Hepatic stellate cell (primary cell): ENCODE measurements at regions not wholly inside any gene's neighbourhood (a gene's known extent, or its start where the extent isn't known, plus 50 kb on each side); places are given as distances from the start of the nearest gene placed in this dataset.

Experiments
- DNase-seq: peaks from one replicate; pipeline ENCODE4 v3.0.0; 2011; ENCODE audit warnings: low spot score

GRCh38 chr9:118418887-118419565 lies 714.8 kb downstream of the TLR4 start:
- DNase-seq, result no peak

GRCh38 chr9:118419676-118420075 lies 715.5 kb downstream of the TLR4 start:
- DNase-seq, result no peak

- no peak for DNase-seq
These were observed 718.3 kb downstream of the TLR4 start for GRCh38 chr9:118422508-118422907.

- no peak for DNase-seq
These were observed 718.8 kb downstream of the TLR4 start for GRCh38 chr9:118423021-118423420.

DNA sequence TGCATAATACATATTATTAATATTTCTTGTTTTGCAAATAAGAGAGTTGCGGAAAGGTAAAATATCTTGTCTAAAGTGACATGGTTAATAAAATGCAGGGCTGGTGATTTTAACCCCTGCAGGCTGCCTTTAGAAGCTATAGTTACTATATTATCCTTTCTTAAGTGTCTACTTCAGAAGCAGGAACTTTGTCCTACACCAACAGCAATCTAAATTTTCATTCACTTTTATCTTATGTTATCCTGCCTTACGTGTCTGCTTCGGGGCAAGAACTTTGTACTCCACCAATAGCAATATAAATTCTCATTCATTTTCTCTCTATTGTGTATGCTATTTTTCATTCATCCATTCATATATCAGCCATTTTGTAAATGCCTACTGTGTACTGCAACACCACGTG lies 719.5 kb downstream of the TLR4 start:
- no peak for DNase-seq

DNA sequence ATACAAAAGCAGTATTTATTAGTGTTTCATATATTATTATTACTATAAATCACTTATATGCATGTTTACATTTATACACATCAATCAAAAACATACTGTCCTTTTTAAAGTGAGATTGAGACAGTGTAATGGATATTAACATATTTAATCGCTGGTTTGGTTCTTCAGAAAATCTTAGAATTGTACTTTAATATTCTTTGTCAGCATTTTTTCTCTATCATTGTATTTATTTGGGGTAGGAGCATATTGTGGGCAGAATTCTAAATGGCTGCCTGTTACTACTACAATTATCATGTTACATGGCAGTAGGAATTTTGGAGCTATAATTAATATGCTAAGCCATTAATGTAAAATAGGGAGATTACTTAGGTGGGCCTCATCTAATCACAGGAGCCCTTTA lies 722.6 kb downstream of the TLR4 start:
- no peak for DNase-seq

GRCh38 chr9:118438810-118439209 lies 734.6 kb downstream of the TLR4 start:
- no peak for DNase-seq

DNA sequence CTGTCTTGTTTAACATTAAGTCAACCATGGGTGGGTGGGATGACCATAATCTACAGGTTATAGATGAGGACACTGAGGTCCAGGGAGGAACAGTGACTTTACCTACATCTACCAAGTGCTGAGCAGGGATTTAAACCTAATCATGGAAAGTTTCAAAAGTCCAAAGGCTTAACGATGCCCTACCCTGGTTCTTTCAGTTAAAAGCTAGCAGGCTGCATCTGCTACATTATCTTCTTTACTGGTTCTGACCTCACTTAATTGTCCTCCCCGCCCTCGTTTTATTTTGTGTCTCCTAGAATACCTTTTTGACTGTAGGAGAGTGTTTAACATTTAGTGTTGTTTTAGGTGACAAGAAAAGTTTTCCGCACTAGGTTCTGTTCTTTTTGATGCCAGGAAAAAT lies 735.2 kb downstream of the TLR4 start:
- no peak for DNase-seq

GRCh38 chr9:118444403-118444802 lies 740.2 kb downstream of the TLR4 start:
- no peak for DNase-seq

GRCh38 chr9:118446943-118447639 lies 742.9 kb downstream of the TLR4 start:
- no peak for DNase-seq

- DNase-seq, result no peak
These were observed 745.4 kb downstream of the TLR4 start for GRCh38 chr9:118449554-118449953.

GRCh38 chr9:118455259-118455658 lies 751.1 kb downstream of the TLR4 start:
- no peak for DNase-seq

- DNase-seq, result no peak
These were observed 751.6 kb downstream of the TLR4 start for GRCh38 chr9:118455788-118456187.

DNA sequence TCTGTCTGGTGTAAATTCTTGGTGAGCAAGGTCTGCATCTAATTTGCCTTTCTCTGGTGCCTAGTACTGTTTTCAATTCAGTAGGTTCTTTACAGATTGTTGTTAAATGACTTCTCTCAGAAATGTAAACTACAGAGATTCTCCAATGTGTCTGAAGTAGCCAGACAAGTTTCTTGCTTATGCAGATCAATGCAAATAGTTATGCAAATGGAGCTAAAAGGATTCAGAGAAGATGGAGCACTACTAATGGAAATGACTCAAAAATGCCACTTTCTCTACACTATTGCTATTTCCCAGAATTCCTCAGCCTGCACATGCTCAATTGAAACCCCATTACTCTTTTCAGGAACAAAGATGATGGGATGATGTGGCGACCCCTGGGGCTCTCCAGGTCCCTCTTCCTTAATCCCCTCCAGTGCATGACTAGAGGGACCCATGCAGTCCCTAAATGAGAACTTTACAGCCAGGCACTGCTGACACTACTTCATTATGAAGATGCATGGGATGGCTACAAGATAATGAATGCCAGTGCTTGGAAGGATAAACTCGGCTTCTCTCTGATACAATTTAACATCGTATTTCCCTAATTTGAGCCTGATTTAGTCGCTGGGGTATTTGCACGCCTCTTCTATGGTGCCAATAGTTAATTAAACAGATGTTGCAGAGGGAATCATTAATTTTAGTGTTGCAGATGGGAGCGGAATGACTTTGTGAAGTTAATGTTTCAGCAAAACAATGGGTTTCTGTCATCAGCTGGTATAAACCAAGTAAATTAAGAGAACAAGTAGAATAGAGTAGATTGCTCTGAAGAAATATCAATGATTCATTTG lies 753.2 kb downstream of the TLR4 start:
- no peak for DNase-seq

DNA sequence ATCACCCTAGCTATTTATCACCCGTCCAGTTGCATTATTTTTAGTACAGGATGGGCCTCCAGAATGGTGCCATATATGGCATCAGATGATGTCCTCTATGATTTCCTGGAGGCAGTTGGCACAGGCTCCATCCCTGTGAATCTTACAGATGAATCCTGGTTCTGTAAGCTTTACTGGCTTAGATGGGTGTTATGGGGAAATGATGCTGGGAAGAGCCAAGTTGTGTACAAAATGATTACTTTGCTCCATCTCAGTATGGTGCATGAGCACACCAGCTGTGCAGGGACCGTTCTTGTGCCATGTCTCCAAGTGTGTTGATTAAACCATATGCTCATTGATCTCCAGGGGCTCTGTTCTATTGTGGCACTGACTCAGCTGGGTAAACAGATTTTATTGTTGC lies 755.7 kb downstream of the TLR4 start:
- no peak for DNase-seq

- DNase-seq, result no peak
These were observed 759.2 kb downstream of the TLR4 start for GRCh38 chr9:118463419-118463818.

GRCh38 chr9:118473521-118473920 lies 769.3 kb downstream of the TLR4 start:
- no peak for DNase-seq

DNA sequence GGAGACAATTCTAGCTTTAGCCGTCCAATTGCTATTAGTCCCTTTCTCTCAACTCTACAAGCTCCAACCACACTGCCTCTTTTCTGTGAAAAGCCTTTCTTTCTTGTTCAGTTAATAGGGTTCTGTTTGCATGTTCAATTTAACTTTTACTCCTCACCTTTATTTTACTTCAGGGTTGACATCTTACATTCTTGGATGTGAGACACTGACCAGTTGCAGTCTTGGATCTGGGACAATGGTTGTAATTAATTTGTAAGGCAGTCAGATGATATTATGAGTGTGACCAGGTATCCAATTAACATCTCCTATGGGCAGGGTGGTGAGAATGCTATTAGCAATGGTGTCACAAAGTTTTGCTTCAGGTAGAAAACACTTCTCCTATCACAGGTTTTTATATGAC lies 774.5 kb downstream of the TLR4 start:
- no peak for DNase-seq

GRCh38 chr9:118482306-118482705 lies 778.1 kb downstream of the TLR4 start:
- DNase-seq, result no peak

DNA sequence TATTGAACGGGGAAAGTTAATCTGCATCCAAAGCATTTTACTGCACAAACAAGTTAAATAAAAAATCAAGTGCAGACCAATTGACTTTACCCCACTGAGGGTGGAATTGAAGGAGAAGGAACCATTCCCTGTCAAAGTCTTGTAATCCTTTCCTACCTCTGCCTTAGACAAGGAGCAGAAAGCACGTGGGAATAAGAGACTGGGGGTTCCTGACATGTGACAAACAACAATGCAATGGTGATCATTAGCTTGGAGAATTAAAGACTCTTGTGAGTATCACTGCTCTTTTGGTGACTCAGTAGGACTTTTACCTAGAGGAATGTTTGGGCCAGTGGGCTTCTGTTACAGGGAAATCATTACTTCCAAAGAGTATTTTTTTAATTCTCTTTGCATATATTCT lies 779.5 kb downstream of the TLR4 start:
- DNase-seq, result no peak

DNA sequence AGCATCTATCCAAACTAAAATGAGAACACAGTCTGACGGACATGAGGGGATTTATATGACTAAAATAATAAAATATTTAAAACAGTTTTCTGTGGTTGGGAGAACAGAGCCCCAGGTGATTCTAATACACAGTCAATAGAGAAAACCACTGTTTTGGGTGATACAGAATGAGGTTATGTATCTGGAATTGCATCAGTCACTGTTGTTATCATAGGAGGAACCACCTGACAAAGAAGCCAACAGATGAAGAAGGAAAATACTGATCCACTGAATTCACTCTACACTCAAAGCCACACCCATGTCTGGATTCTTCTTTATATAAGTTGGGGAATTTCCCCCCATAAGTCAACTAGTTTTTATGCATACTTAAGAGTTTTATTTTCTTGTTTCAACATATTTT lies 799.0 kb downstream of the TLR4 start:
- DNase-seq, result no peak

GRCh38 chr9:118510711-118511110 lies 806.5 kb downstream of the TLR4 start:
- no peak for DNase-seq

DNA sequence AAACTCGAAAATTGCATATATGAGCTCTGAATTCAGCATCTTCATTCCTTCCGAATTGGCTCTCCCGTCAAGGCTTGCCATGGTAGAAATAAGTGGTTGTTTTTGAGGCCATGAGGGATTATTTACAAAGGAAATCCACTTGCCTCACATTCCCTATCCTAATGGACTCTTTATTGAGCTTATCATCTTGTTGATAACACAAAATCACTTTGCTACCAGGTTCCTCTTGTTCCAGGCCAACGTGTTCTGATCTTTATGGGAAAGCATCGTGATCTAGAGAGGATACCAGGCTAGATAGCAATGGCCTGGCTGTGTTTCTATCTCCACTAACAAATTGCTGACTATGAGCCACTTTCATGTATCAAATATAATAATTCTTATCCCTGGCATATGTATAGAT lies 811.7 kb downstream of the TLR4 start:
- no peak for DNase-seq
